ENCODE measurements at regions not wholly inside any gene's neighbourhood (a gene's known extent, or its start where the extent isn't known, plus 50 kb on each side); places are given as distances from the start of the nearest gene placed in this dataset.

- no peak for TF ChIP-seq CTCF (IDR thresholded peaks at IDR 0.05)
- no peak for TF ChIP-seq POLR2A (IDR thresholded peaks at IDR 0.05)
Observed at GRCh38 chr7:47047384-47047783, 534.5 kb downstream of the TNS3 start.
